ENCODE measurements at regions not wholly inside any gene's neighbourhood (a gene's known extent, or its start where the extent isn't known, plus 50 kb on each side); places are given as distances from the start of the nearest gene placed in this dataset.
A peak's percentile ranks its signal among the peaks of the same experiment; 100 is the strongest.
"Not testable (repeated sequence)": the region's sequence is repeated elsewhere in the genome, so short reads cannot be mapped to it uniquely, and the experiment has no call there.

- DNase-seq (ENCODE audit: low read depth), result no peak
Measured at GRCh38 chr1:238722812-238723211, 663.6 kb upstream of the CHRM3 start.

GRCh38 chr1:238710697-238711096 lies 675.7 kb upstream of the CHRM3 start:
- peak; percentile 22 for DNase-seq (ENCODE audit: low read depth)
- no peak overlapping the region for H3K4me3 ChIP-seq (replicated peaks; ENCODE audit: low read depth, low read length)
- TF ChIP-seq CTCF (IDR thresholded peaks at IDR 0.05; ENCODE audit: low read length, missing control alignments), result peak; percentile 31

More at GRCh38 chr1:238722812-238723211, 663.6 kb upstream of the CHRM3 start:
- TF ChIP-seq CTCF (IDR thresholded peaks at IDR 0.05; ENCODE audit: low read length, missing control alignments), result no peak
- H3K4me3 ChIP-seq (replicated peaks; ENCODE audit: low read depth, low read length), result no peak overlapping the region

- no peak for DNase-seq (ENCODE audit: low read depth)
- no peak for TF ChIP-seq CTCF (IDR thresholded peaks at IDR 0.05; ENCODE audit: low read length, missing control alignments)
- no peak overlapping the region for H3K4me3 ChIP-seq (replicated peaks; ENCODE audit: low read depth, low read length)
Measured at GRCh38 chr1:238701024-238701423, 685.3 kb upstream of the CHRM3 start.

- peak; percentile 26 for TF ChIP-seq CTCF (IDR thresholded peaks at IDR 0.05; ENCODE audit: low read length, missing control alignments)
- H3K4me3 ChIP-seq (replicated peaks; ENCODE audit: low read depth, low read length), result no peak overlapping the region
- DNase-seq (ENCODE audit: low read depth), result peak; percentile 49
Measured at GRCh38 chr1:238690415-238690814, 696.0 kb upstream of the CHRM3 start.

- H3K4me3 ChIP-seq (replicated peaks; ENCODE audit: low read depth, low read length); DNase-seq (ENCODE audit: low read depth): not testable (repeated sequence)
Measured at GRCh38 chr1:238684576-238684975, 701.8 kb upstream of the CHRM3 start.

- no peak overlapping the region for H3K4me3 ChIP-seq (replicated peaks; ENCODE audit: low read depth, low read length)
- no peak for TF ChIP-seq CTCF (IDR thresholded peaks at IDR 0.05; ENCODE audit: low read length, missing control alignments)
- DNase-seq (ENCODE audit: low read depth), result peak; percentile 30
Measured at GRCh38 chr1:238681451-238681850, 704.9 kb upstream of the CHRM3 start.

GRCh38 chr1:238681021-238681420 lies 705.3 kb upstream of the CHRM3 start:
- H3K4me3 ChIP-seq (replicated peaks; ENCODE audit: low read depth, low read length), result no peak overlapping the region
- DNase-seq (ENCODE audit: low read depth), result peak; percentile 88
- TF ChIP-seq CTCF (IDR thresholded peaks at IDR 0.05; ENCODE audit: low read length, missing control alignments), result no peak

Measured in fibroblast of pulmonary artery (primary cell).